ENCODE measurements at regions not wholly inside any gene's neighbourhood (a gene's known extent, or its start where the extent isn't known, plus 50 kb on each side); places are given as distances from the start of the nearest gene placed in this dataset.

DNA sequence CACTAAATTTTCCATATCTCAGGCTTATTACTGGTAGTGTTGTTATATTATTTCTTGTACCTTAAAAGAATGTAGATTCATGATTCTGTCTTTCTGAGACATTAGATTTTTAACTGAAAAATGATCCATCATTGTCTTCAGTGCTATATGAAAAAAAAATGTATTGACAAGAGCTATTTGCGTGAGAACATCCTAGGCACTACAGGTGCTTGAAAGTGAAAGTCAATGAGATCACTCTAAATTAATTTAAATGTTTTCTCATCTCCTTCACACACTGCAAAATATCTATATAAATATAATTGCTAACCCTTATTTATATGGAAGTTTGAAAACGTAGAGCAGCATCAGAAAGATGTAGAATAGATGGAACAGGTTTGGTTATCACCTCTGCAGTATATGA is 684.6 kb downstream of the TRIB2 start:
- H3K9me3 ChIP-seq (replicated peaks in 1 of 2; ENCODE audit: control insufficient read depth in 2 of 2, insufficient read depth in 1 of 2, low read depth in 1 of 2, low read length in 2 of 2): no peaks in the 10 kb centered on the region
- H2AFZ ChIP-seq (ENCODE audit: low read length): no peak overlapping the region
- no peak overlapping the region for H4K91ac ChIP-seq (ENCODE audit: low read depth, low read length, poor library complexity)
- no peaks in the 10 kb centered on the region for H3K36me3 ChIP-seq (replicated peaks in 1 of 2; ENCODE audit: control insufficient read depth in 2 of 2, insufficient read depth in 2 of 2, low read length in 2 of 2)
- no peak overlapping the region for H3K4me3 ChIP-seq (ENCODE audit: low read length in 2 of 2)
- no peak overlapping the region for H2BK120ac ChIP-seq (ENCODE audit: low read depth, low read length)
- H3K23ac ChIP-seq (ENCODE audit: low read depth, low read length, poor library complexity): no peak overlapping the region
- no peak overlapping the region for H3K14ac ChIP-seq (ENCODE audit: low read length)
- no peaks in the 10 kb centered on the region for H3K27me3 ChIP-seq (ENCODE audit: control insufficient read depth in 3 of 3, insufficient read depth in 3 of 3, low read depth in 1 of 3, low read length in 3 of 3)
- H3K79me1 ChIP-seq (ENCODE audit: low read depth, low read length): no peaks in the 10 kb centered on the region
- no peak overlapping the region for H2AK5ac ChIP-seq (ENCODE audit: low read depth, low read length)
- H2BK5ac ChIP-seq (ENCODE audit: low read length): no peak overlapping the region
- no peak overlapping the region for H3K18ac ChIP-seq (ENCODE audit: low read length)
- H3K4me1 ChIP-seq (ENCODE audit: control insufficient read depth in 2 of 2, insufficient read depth in 1 of 2, low read depth in 1 of 2, low read length in 2 of 2): no peaks in the 10 kb centered on the region
- H3K4ac ChIP-seq (ENCODE audit: low read length): no peak overlapping the region
- H3K4me2 ChIP-seq (ENCODE audit: insufficient read depth, low read length, poor library complexity, severe bottlenecking): no peak overlapping the region
- no peak overlapping the region for H3K27ac ChIP-seq (replicated peaks; ENCODE audit: low read length)
- no peak for DNase-seq (ENCODE audit: low spot score)
- no CpG with 5 or more reads among the region's 2 CpGs for WGBS, 2 donors (ENCODE audit: extremely low coverage in 2 of 2, insufficient read length in 2 of 2, insufficient replicate concordance in 1 of 2)
- no peak overlapping the region for H2BK12ac ChIP-seq (ENCODE audit: low read length)
- no peak overlapping the region for H3K9ac ChIP-seq (ENCODE audit: low read depth, low read length, poor library complexity)
- H4K8ac ChIP-seq (ENCODE audit: low read depth, low read length): no peak overlapping the region
- H2BK15ac ChIP-seq (ENCODE audit: low read length): no peak overlapping the region

DNA sequence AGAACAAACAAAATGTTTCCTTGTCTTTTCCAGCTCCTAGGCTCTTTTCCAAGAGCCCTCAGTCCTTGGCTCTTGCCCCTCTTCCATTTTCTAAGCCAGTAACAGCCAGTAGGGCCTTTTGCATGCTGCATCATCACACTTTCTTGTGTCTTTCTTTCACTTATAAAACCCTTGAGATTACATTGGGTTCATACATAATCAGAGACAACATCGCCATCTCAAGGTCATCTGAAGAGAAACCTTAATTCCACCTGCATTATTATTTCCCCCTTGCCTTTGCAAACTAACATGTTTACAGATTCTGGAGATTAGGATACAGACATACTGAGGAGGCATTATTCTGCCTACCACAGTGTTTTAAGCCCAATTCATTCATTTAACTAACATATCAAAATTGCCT is 697.3 kb downstream of the TRIB2 start:
- Histone ChIP-seq H3K27me3 (ENCODE audit: control insufficient read depth in 3 of 3, insufficient read depth in 3 of 3, low read depth in 1 of 3, low read length in 3 of 3) (no peaks in the 10 kb centered on the region), H2BK15ac (ENCODE audit: low read length) (no peak overlapping the region), H3K9me3 (replicated peaks in 1 of 2; ENCODE audit: control insufficient read depth in 2 of 2, insufficient read depth in 1 of 2, low read depth in 1 of 2, low read length in 2 of 2) (no peaks in the 10 kb centered on the region), H3K4me1 (ENCODE audit: control insufficient read depth in 2 of 2, insufficient read depth in 1 of 2, low read depth in 1 of 2, low read length in 2 of 2) (peaks cover 2% of the 10 kb centered on the region in 2 donors), H3K9ac (ENCODE audit: low read depth, low read length, poor library complexity) (no peak overlapping the region), H3K27ac (replicated peaks; ENCODE audit: low read length) (no peak overlapping the region), H3K79me1 (ENCODE audit: low read depth, low read length) (no peaks in the 10 kb centered on the region), H4K91ac (ENCODE audit: low read depth, low read length, poor library complexity) (no peak overlapping the region), H2AFZ (ENCODE audit: low read length) (no peak overlapping the region), H2BK120ac (ENCODE audit: low read depth, low read length) (no peak overlapping the region), H3K4ac (ENCODE audit: low read length) (no peak overlapping the region), H3K4me2 (ENCODE audit: insufficient read depth, low read length, poor library complexity, severe bottlenecking) (no peak overlapping the region), H2BK12ac (ENCODE audit: low read length) (no peak overlapping the region), H3K14ac (ENCODE audit: low read length) (no peak overlapping the region), H3K23ac (ENCODE audit: low read depth, low read length, poor library complexity) (no peak overlapping the region), H3K18ac (ENCODE audit: low read length) (no peak overlapping the region), H3K4me3 (ENCODE audit: low read length in 2 of 2) (no peak overlapping the region), H2BK5ac (ENCODE audit: low read length) (no peak overlapping the region), H4K8ac (ENCODE audit: low read depth, low read length) (no peak overlapping the region), H3K36me3 (replicated peaks in 1 of 2; ENCODE audit: control insufficient read depth in 2 of 2, insufficient read depth in 2 of 2, low read length in 2 of 2) (no peaks in the 10 kb centered on the region), H2AK5ac (ENCODE audit: low read depth, low read length) (no peak overlapping the region)
- DNase-seq (ENCODE audit: low spot score): no peak
- no CpG with 5 or more reads among the region's 1 CpG for WGBS, 2 donors (ENCODE audit: extremely low coverage in 2 of 2, insufficient read length in 2 of 2, insufficient replicate concordance in 1 of 2)

DNA sequence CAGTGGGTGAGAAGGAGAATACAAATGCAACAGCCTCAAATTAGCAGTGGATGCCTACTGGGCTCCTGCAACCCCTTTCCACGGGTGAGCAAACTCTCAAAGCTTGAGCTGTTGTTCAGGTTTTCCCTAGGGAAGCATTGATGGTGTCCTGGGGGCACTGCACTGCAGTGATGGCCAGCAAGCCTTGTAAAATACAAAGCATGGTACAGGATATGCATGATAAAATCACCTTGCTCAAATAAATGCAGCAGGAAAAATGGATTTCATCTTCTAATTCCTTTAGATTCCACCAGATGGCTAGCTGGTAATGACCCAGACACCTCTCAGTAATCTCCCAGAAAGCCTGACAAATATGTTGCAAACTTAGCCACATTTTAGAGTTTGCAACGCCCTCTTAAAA is 698.2 kb downstream of the TRIB2 start:
- H3K14ac ChIP-seq (ENCODE audit: low read length): no peak overlapping the region
- no peak overlapping the region for H3K9ac ChIP-seq (ENCODE audit: low read depth, low read length, poor library complexity)
- WGBS, 2 donors (ENCODE audit: extremely low coverage in 2 of 2, insufficient read length in 2 of 2, insufficient replicate concordance in 1 of 2): no CpG with 5 or more reads among the region's 2 CpGs
- H3K4me1 ChIP-seq (ENCODE audit: control insufficient read depth in 2 of 2, insufficient read depth in 1 of 2, low read depth in 1 of 2, low read length in 2 of 2): peaks cover 2% of the 10 kb centered on the region in 2 donors
- H3K4ac ChIP-seq (ENCODE audit: low read length): no peak overlapping the region
- H2BK12ac ChIP-seq (ENCODE audit: low read length): no peak overlapping the region
- DNase-seq (ENCODE audit: low spot score): peak; percentile 11
- H2AK5ac ChIP-seq (ENCODE audit: low read depth, low read length): no peak overlapping the region
- no peak overlapping the region for H2BK120ac ChIP-seq (ENCODE audit: low read depth, low read length)
- H3K18ac ChIP-seq (ENCODE audit: low read length): no peak overlapping the region
- no peaks in the 10 kb centered on the region for H3K9me3 ChIP-seq (replicated peaks in 1 of 2; ENCODE audit: control insufficient read depth in 2 of 2, insufficient read depth in 1 of 2, low read depth in 1 of 2, low read length in 2 of 2)
- H3K27ac ChIP-seq (replicated peaks; ENCODE audit: low read length): no peak overlapping the region
- H4K91ac ChIP-seq (ENCODE audit: low read depth, low read length, poor library complexity): no peak overlapping the region
- H3K27me3 ChIP-seq (ENCODE audit: control insufficient read depth in 3 of 3, insufficient read depth in 3 of 3, low read depth in 1 of 3, low read length in 3 of 3): no peaks in the 10 kb centered on the region
- no peak overlapping the region for H3K4me2 ChIP-seq (ENCODE audit: insufficient read depth, low read length, poor library complexity, severe bottlenecking)
- no peak overlapping the region for H3K23ac ChIP-seq (ENCODE audit: low read depth, low read length, poor library complexity)
- H2BK15ac ChIP-seq (ENCODE audit: low read length): no peak overlapping the region
- H3K36me3 ChIP-seq (replicated peaks in 1 of 2; ENCODE audit: control insufficient read depth in 2 of 2, insufficient read depth in 2 of 2, low read length in 2 of 2): no peaks in the 10 kb centered on the region
- H4K8ac ChIP-seq (ENCODE audit: low read depth, low read length): no peak overlapping the region
- H3K4me3 ChIP-seq (ENCODE audit: low read length in 2 of 2): no peak overlapping the region
- H2BK5ac ChIP-seq (ENCODE audit: low read length): no peak overlapping the region
- H2AFZ ChIP-seq (ENCODE audit: low read length): no peak overlapping the region
- H3K79me1 ChIP-seq (ENCODE audit: low read depth, low read length): no peaks in the 10 kb centered on the region

DNA sequence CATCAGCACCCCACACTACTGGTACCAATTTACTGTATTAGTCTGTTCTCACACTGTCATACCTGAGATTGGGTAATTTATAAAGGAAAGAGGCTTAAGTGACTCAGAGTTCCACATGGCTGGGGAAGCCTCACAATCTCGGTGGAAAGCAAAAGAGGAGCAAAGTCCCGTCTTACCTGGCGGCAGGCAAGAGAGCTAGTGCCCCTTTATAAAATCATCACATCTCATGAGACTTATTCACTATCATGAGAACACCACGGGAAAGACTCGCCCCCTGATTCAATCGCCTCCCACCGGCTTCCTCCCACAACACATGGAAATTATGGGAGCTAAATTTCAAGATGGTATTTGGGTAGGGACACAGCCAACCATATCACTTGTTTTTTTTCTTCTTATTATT is 717.2 kb downstream of the TRIB2 start:
- no peaks in the 10 kb centered on the region for H3K79me1 ChIP-seq (ENCODE audit: low read depth, low read length)
- H3K27me3 ChIP-seq (ENCODE audit: control insufficient read depth in 3 of 3, insufficient read depth in 3 of 3, low read depth in 1 of 3, low read length in 3 of 3): no peaks in the 10 kb centered on the region
- H2AFZ ChIP-seq (ENCODE audit: low read length): no peak overlapping the region
- no peak overlapping the region for H3K14ac ChIP-seq (ENCODE audit: low read length)
- no peak overlapping the region for H4K8ac ChIP-seq (ENCODE audit: low read depth, low read length)
- no peak overlapping the region for H4K91ac ChIP-seq (ENCODE audit: low read depth, low read length, poor library complexity)
- no peak overlapping the region for H3K4me3 ChIP-seq (ENCODE audit: low read length in 2 of 2)
- no peak overlapping the region for H3K23ac ChIP-seq (ENCODE audit: low read depth, low read length, poor library complexity)
- H3K4me1 ChIP-seq (ENCODE audit: control insufficient read depth in 2 of 2, insufficient read depth in 1 of 2, low read depth in 1 of 2, low read length in 2 of 2): no peaks in the 10 kb centered on the region
- H2BK15ac ChIP-seq (ENCODE audit: low read length): no peak overlapping the region
- no peaks in the 10 kb centered on the region for H3K36me3 ChIP-seq (replicated peaks in 1 of 2; ENCODE audit: control insufficient read depth in 2 of 2, insufficient read depth in 2 of 2, low read length in 2 of 2)
- H3K4ac ChIP-seq (ENCODE audit: low read length): no peak overlapping the region
- WGBS, 2 donors (ENCODE audit: extremely low coverage in 2 of 2, insufficient read length in 2 of 2, insufficient replicate concordance in 1 of 2): no CpG with 5 or more reads among the region's 7 CpGs
- no peak for DNase-seq (ENCODE audit: low spot score)
- H2BK12ac ChIP-seq (ENCODE audit: low read length): no peak overlapping the region
- no peak overlapping the region for H2AK5ac ChIP-seq (ENCODE audit: low read depth, low read length)
- H3K9ac ChIP-seq (ENCODE audit: low read depth, low read length, poor library complexity): no peak overlapping the region
- no peak overlapping the region for H3K27ac ChIP-seq (replicated peaks; ENCODE audit: low read length)
- H3K9me3 ChIP-seq (replicated peaks in 1 of 2; ENCODE audit: control insufficient read depth in 2 of 2, insufficient read depth in 1 of 2, low read depth in 1 of 2, low read length in 2 of 2): no peaks in the 10 kb centered on the region
- no peak overlapping the region for H2BK120ac ChIP-seq (ENCODE audit: low read depth, low read length)
- H3K18ac ChIP-seq (ENCODE audit: low read length): no peak overlapping the region
- H2BK5ac ChIP-seq (ENCODE audit: low read length): no peak overlapping the region
- H3K4me2 ChIP-seq (ENCODE audit: insufficient read depth, low read length, poor library complexity, severe bottlenecking): no peak overlapping the region

Data from neuronal stem cell (in vitro differentiated cells).